H7 (cell line): ENCODE measurements at regions not wholly inside any gene's neighbourhood (a gene's known extent, or its start where the extent isn't known, plus 50 kb on each side); places are given as distances from the start of the nearest gene placed in this dataset.
"Not testable (repeated sequence)": the region's sequence is repeated elsewhere in the genome, so short reads cannot be mapped to it uniquely, and the experiment has no call there.

Experiments used
- DNase-seq: peaks from one replicate; pipeline ENCODE4 v3.0.0; 2012
- H3K27me3 ChIP-seq: 2 replicates; pipeline ENCODE4 v1.6.0; 2011; ENCODE audit warnings: mild to moderate bottlenecking, low read length; ENCODE audit not compliant: control insufficient read depth, insufficient read depth
- H3K36me3 ChIP-seq: replicated peaks from 2 replicates; pipeline ENCODE4 v1.5.1; 2011; ENCODE audit warnings: low read length; ENCODE audit not compliant: control insufficient read depth, insufficient read depth
- H3K4me3 ChIP-seq: 2 replicates; pipeline ENCODE4 v1.5.1; 2011; ENCODE audit warnings: low read depth, mild to moderate bottlenecking, control low read depth, low read length, moderate library complexity; ENCODE audit not compliant: insufficient read depth

DNA sequence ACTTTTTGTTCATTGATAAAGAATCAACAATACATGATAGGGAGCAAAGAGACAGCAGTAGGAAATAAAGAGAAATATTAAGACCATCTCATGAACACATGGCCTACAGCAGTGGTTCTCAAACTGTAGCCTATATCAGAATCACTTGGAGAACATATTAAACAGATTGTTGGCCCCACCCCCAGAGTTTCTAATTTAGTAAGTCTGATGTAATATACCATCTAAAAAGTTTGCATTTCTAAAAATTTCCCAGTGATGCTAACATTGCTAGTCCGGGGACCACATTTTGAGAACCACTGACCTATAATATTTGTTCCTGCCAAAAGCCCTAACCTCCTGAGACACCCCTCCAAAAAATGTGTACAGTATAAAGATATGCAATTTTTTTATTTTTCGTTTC, 306.2 kb upstream of the NREP start:
- no peaks in the 10 kb centered on the region for H3K36me3 ChIP-seq
- DNase-seq: no peak
- H3K4me3 ChIP-seq: no peak overlapping the region
- no peaks in the 10 kb centered on the region for H3K27me3 ChIP-seq

DNA sequence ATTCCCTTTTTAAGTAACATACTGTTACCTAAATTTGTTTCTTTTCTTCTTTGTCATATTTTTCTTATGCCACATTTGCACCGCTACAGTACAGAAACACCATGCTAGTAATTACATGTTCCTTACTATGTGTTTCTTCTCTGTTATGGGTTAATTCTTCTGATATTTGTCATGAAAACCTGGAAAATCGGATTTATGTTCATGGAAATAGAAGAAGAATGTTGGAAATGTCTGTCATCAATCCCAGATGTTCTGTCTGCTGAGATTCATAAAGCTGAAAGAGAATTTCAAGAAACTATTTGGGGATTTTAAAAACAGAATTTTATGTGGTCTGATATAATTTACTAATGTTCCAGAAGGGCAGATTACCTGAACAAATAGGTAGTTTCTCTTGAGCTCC, 305.2 kb upstream of the NREP start:
- Histone ChIP-seq H3K36me3 (no peaks in the 10 kb centered on the region), H3K4me3 (no peak overlapping the region), H3K27me3 (no peaks in the 10 kb centered on the region)
- no peak for DNase-seq

DNA sequence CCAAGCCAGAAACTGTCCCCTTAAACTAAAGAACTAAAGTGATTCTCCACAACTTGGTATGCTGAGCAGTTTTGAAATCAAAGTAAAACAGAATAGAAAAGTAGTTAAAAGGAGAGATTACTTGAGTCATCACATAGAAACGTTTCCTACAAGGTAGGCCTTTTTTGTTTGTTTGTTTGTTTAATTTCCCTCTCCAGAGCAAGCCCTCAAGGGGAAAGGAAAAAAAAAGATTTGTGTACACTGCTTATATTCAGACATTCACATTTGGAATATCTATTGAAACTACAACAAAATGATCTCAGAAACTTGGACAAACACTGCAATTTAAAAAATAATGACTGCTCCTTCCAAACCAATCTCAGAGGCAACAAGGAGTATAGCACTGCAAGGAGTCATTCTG, 304.7 kb upstream of the NREP start:
- DNase-seq: no peak
- Histone ChIP-seq H3K36me3 (no peaks in the 10 kb centered on the region), H3K27me3 (no peaks in the 10 kb centered on the region), H3K4me3 (no peak overlapping the region)

DNA sequence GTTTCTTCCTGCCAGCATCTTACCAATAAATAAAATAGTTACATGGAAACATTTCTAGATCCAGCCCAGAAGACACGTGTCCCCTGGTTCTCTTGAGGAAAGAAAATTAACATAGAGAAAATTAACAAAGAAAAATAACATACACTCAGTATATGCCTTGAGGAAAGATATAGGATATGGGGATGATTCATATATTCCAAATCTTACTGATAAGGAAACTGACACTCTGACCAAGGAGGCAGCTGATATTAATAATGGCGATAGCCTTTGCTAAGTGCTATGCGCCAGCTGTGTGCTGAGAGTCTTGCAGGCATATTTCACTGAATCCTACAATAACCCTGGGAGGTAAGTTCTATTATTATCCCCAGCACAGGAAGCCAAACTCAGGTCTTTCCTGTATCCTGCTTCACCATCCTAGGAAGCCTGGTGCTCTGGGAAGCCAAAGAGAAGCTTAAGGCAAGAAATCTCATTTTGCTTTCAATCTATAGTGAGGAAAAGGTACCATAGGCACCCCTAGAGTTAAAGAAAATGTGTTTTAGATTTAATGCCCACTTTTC, 302.7 kb upstream of the NREP start:
- Histone ChIP-seq H3K36me3 (no peaks in the 10 kb centered on the region), H3K27me3 (no peaks in the 10 kb centered on the region), H3K4me3 (no peak overlapping the region)
- no peak for DNase-seq

DNA sequence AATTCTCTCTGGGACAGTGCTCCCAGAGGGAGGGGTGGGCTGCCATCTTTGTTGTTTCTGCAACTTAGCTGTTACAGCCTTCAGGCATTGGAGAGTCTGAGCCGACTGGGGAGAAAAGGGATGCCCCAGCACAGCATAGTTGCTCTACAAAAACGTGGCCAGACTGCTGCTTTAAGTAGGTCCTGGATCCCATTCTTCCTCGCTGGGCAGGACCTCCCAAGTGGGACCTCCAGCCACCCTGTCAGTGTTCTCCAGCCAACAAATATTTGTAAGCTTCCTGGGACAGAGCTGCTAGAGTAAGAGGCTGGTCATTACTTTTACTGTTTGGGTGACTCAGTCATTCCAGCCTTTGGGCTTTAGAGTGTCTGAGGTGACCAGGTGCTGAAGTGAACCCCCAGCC, 292.7 kb upstream of the NREP start:
- Histone ChIP-seq H3K27me3 (no peaks in the 10 kb centered on the region), H3K36me3 (no peaks in the 10 kb centered on the region), H3K4me3 (no peak overlapping the region)
- no peak for DNase-seq

DNA sequence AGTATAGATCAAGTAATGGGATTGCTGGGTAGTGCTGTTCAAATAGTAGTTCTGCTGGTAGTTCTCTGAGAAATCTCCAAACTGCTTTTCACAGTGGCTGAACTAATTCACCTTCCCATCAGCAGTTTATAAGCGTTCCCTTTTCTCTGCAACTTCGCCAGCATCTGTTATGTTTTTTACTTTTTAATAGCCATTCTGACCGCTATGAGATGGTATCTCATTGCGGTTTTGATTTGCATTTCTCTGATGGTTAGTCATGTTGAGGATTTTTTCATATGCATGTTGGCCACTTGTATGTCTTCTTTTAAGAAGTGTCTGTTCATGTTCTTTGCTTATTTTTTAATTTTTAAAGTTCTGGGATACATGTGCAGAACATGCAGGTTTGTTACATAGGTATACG, 279.2 kb upstream of the NREP start:
- no peak for DNase-seq
- no peaks in the 10 kb centered on the region for H3K27me3 ChIP-seq
- H3K4me3 ChIP-seq: no peak overlapping the region
- H3K36me3 ChIP-seq: no peaks in the 10 kb centered on the region

DNA sequence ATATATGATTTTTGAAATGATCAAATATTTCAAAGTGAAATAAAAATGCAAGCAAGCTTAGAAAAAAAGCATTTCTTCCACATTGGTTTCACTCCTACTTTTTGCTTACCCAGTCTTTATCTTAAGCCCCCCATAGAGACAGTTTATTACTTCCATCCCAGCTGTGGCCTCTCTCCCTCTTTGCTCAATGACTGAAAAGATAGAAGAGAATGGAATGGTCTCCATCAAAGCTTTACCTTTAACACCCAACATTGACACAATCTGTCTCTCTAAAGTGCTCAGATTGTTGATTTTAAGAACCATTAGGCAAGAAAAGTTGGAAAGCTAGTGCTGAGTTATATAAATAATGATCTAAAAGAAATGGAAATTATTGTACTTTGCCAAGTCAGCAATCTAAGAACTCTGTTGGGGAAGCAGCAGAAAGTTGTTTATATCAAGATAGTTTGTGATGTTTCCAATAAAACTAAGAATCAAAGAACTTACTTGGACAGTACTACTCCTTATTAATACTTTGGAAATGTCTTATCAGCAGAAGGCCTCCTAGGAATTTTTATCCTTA, 277.5 kb upstream of the NREP start:
- no peaks in the 10 kb centered on the region for H3K36me3 ChIP-seq
- no peaks in the 10 kb centered on the region for H3K27me3 ChIP-seq
- H3K4me3 ChIP-seq: no peak overlapping the region
- no peak for DNase-seq

DNA sequence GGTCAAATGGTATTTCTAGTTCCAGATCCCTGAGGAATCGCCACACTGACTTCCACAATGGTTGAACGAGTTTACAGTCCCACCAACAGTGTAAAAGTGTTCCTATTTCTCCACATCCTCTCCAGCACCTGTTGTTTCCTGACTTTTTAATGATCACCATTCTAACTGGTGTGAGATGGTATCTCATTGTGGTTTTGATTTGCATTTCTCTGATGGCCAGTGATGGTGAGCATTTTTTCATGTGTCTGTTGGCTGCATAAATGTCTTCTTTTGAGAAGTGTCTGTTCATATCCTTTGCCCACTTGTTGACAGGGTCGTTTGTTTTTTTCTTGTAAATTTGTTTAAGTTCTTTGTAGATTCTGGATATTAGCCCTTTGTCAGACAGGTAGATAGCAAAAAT, 269.9 kb upstream of the NREP start:
- H3K27me3 ChIP-seq, H3K4me3 ChIP-seq, DNase-seq, H3K36me3 ChIP-seq: not testable (repeated sequence)

DNA sequence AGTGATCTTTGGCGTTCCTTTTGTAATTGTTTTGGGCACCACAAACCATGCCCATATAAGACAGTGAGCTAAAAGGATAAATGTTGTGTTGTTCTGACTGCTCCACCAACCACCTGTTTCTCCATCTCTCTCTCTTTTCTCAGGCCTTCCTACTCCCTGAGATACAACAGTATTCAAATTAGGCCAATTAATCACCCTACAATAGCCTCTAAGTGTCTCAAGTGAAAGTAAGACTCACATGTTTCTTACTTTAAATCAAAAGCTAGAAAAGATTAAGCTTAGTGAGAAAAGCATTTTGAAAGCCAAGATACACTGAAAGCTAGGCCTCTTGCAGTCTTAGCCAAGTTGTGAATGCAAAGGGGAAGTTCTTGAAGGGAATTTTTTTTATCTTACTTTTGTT, 268.8 kb upstream of the NREP start:
- DNase-seq: no peak
- no peaks in the 10 kb centered on the region for H3K27me3 ChIP-seq
- H3K36me3 ChIP-seq: no peaks in the 10 kb centered on the region
- no peak overlapping the region for H3K4me3 ChIP-seq

DNA sequence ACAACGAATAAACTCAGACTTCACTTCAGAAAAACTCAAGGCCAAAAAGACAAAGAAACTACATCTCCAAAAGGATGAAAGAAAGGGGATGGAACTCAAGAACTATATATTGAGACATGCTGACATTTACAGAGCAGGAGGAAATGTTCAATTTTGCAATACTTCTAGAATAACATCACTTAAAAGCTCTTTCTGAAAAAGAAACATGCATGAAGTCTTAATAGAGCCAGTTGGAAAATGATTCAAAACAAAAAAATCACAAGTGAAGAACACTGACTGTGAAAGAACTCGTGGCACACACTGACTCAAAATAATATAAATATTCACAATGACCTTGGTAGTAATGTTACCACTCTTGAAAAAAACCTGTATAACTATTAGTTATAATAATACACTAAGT, 267.8 kb upstream of the NREP start:
- H3K27me3 ChIP-seq: no peaks in the 10 kb centered on the region
- no peak overlapping the region for H3K4me3 ChIP-seq
- no peaks in the 10 kb centered on the region for H3K36me3 ChIP-seq
- DNase-seq: no peak

DNA sequence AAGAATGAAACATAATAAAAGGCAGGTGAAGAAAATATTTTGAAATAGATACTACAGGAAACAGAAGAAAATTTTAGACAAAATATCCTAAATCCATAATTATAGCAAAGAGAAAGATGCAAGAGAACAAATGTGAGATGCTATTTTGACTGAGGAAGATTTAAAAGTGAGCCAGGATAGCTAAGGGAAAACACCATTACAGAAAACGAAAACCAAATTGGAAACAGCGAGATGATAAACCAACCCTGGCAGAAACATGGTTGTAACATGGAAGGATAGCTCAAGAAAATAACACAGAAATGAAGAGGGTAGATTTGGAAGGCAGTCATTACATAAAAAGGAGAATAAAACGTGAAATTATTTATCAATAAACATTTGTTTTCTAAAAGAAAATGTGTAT, 267.2 kb upstream of the NREP start:
- Histone ChIP-seq H3K27me3 (no peaks in the 10 kb centered on the region), H3K4me3 (no peak overlapping the region), H3K36me3 (no peaks in the 10 kb centered on the region)
- no peak for DNase-seq

DNA sequence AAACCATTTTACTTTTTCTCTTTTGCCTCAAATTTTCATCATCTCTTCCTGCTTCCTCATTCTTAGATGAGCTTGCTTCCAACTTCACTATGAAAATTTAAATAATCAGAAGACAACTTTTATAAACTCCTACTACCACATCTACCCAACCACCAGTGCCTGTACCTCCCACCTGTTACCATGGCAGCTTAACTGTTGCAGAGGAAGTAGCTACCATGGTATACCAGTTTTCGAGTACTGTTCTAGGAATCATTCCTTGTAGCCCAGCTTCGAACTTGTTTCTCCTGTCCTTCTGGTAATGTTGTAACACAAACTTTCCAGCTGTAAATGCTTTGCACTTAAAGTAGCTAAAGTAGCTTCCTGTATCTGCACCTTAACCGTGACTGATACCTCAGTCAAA, 266.8 kb upstream of the NREP start:
- Histone ChIP-seq H3K36me3 (no peaks in the 10 kb centered on the region), H3K27me3 (no peaks in the 10 kb centered on the region), H3K4me3 (no peak overlapping the region)
- DNase-seq: no peak

DNA sequence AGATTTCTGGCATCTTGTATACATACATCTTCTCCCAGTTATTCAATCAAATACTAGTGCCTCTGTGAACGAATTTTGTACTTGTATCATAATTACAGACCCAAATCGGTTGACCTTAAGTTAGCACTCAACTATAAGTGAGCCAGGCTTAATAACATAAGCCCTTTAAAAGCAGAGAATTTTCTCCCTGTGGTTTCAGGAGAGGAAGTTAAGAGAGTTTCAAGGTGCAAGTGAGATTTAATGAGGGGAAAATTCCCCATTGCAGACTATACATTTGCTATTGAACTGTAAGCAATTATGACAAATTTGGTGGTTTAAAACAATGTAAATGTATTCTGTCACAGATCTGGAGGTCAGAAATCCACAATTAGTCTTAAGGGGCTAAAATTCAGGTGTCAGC, 261.9 kb upstream of the NREP start:
- no peaks in the 10 kb centered on the region for H3K27me3 ChIP-seq
- no peaks in the 10 kb centered on the region for H3K36me3 ChIP-seq
- no peak overlapping the region for H3K4me3 ChIP-seq
- DNase-seq: no peak

DNA sequence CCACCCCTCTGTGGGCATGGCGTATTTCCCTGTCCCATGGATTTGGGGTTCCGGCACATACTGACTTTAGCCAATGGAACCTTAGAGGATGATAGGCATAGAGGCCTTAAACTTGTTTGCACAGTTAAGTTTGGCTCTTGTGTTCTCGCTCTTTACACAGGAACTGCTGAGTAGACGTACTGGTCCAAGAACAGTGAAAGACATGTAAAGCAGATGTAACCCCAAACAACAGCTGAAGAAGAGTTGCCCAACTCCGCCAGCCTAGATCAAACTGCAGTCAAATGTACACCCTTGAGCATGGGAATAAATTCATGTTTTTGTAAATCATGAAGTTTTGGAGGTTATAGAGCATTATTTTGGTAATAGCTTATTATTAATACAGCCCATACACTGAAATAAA, 260.0 kb upstream of the NREP start:
- Histone ChIP-seq H3K36me3 (no peaks in the 10 kb centered on the region), H3K4me3 (no peak overlapping the region), H3K27me3 (no peaks in the 10 kb centered on the region)
- no peak for DNase-seq

DNA sequence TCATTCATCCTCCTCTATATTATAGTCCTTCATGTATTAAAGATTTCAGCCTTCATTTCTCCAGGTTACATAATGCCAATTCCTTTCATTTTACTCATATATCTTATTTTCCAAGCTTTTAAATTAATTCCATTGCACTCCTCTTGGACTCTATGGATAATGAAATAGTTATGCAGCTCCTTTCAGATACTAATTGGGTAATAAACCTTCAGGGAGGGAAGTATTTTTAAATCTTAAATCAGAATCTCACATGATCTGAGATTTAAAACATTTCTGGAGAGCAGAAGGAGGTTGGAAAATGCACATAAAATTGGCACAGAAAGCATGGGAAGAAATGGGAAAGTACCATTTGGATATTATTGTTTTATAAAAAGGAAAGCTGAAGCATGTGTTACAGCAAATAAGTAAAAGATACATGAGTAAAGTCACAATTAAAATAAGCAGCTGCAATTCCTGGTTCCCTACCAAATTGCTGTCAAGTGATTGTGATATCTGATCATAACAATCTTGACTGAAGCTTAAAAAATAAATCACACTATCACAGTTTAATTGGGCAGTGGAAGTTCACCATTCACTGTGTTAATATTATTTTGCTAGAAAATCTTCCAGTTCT, 257.9 kb upstream of the NREP start:
- H3K27me3 ChIP-seq: no peaks in the 10 kb centered on the region
- H3K4me3 ChIP-seq: no peak overlapping the region
- DNase-seq: no peak
- no peaks in the 10 kb centered on the region for H3K36me3 ChIP-seq

DNA sequence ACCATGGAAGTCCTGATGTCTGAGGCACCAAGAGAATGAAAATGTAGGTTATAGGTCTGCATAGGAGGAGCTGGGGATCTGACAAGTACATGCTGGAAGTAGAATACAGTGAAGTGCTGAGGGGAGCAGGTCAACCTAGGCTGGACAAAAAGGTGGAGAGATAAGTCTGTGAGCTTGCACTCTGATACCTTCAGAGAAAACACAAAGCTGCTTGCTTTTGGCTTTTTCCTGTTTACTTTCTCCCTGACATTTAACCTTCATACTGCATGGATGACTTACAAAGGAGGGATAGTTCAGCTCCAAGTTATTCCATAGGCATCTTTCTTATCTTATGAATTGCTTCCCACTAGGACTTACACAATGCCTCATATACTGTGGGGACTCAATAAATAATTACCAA, 256.7 kb upstream of the NREP start:
- Histone ChIP-seq H3K4me3 (no peak overlapping the region), H3K36me3 (no peaks in the 10 kb centered on the region), H3K27me3 (no peaks in the 10 kb centered on the region)
- no peak for DNase-seq
